ENCODE measurements at regions not wholly inside any gene's neighbourhood (a gene's known extent, or its start where the extent isn't known, plus 50 kb on each side); places are given as distances from the start of the nearest gene placed in this dataset.

DNA sequence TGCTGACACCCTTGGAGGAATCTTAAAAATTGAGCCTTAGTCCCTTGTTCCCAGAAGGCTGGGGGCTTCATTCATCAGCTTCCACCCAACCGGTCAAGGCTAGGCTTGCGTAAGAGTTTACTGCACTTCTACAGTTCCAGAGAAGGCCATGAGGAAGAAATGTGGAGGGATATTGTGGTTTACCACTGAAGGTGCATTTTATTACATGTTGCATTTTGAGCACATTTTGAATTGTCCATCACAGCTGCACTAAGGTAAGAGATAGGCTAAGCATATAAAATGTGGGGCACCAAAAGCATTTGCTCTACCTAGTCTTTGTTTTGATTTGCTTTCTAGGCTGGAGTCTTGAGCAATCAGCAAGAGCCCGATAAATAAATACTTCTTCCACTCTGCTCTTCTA lies 167.1 kb upstream of the PAPPA start:
- Mint-ChIP-seq H3K27ac (no peak overlapping the region), H3K4me3 (ENCODE audit: low read depth) (no peak overlapping the region), H3K36me3 (ENCODE audit: insufficient read depth) (no peaks in the 10 kb centered on the region), H3K27me3 (no peaks in the 10 kb centered on the region), H3K9me3 (ENCODE audit: low read depth) (no peaks in the 10 kb centered on the region), H3K4me1 (ENCODE audit: low read depth) (no peaks in the 10 kb centered on the region)
- TF ChIP-seq, protein P1, sequence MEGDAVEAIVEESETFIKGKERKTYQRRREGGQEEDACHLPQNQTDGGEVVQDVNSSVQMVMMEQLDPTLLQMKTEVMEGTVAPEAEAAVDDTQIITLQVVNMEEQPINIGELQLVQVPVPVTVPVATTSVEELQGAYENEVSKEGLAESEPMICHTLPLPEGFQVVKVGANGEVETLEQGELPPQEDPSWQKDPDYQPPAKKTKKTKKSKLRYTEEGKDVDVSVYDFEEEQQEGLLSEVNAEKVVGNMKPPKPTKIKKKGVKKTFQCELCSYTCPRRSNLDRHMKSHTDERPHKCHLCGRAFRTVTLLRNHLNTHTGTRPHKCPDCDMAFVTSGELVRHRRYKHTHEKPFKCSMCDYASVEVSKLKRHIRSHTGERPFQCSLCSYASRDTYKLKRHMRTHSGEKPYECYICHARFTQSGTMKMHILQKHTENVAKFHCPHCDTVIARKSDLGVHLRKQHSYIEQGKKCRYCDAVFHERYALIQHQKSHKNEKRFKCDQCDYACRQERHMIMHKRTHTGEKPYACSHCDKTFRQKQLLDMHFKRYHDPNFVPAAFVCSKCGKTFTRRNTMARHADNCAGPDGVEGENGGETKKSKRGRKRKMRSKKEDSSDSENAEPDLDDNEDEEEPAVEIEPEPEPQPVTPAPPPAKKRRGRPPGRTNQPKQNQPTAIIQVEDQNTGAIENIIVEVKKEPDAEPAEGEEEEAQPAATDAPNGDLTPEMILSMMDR (IDR thresholded peaks at IDR 0.05; ENCODE audit: unreplicated experiment) = no peak
- no peak for DNase-seq (ENCODE audit: low spot score, unreplicated experiment)

- Mint-ChIP-seq H3K4me3 (ENCODE audit: low read depth) (no peak overlapping the region), H3K27ac (no peak overlapping the region), H3K36me3 (ENCODE audit: insufficient read depth) (no peaks in the 10 kb centered on the region), H3K4me1 (ENCODE audit: low read depth) (no peaks in the 10 kb centered on the region), H3K27me3 (no peaks in the 10 kb centered on the region), H3K9me3 (ENCODE audit: low read depth) (no peaks in the 10 kb centered on the region)
- TF ChIP-seq, protein P1 (IDR thresholded peaks at IDR 0.05; ENCODE audit: unreplicated experiment) = no peak
- no peak for DNase-seq (ENCODE audit: low spot score, unreplicated experiment)
These were observed 164.9 kb upstream of the PAPPA start for GRCh38 chr9:115988701-115989100.

GRCh38 chr9:115989831-115990230 lies 163.8 kb upstream of the PAPPA start:
- Mint-ChIP-seq H3K4me1 (ENCODE audit: low read depth) (peaks cover 1% of the 10 kb centered on the region), H3K27me3 (no peaks in the 10 kb centered on the region), H3K9me3 (ENCODE audit: low read depth) (no peaks in the 10 kb centered on the region), H3K36me3 (ENCODE audit: insufficient read depth) (no peaks in the 10 kb centered on the region), H3K4me3 (ENCODE audit: low read depth) (no peak overlapping the region), H3K27ac (no peak overlapping the region)
- no peak for DNase-seq (ENCODE audit: low spot score, unreplicated experiment)
- TF ChIP-seq, protein P1 (IDR thresholded peaks at IDR 0.05; ENCODE audit: unreplicated experiment) = no peak

GRCh38 chr9:115992834-115993233 lies 160.8 kb upstream of the PAPPA start:
- no peaks in the 10 kb centered on the region for H3K27me3 Mint-ChIP-seq
- H3K36me3 Mint-ChIP-seq (ENCODE audit: insufficient read depth) = no peaks in the 10 kb centered on the region
- H3K4me1 Mint-ChIP-seq (ENCODE audit: low read depth) = peaks cover 1% of the 10 kb centered on the region
- no peak for DNase-seq (ENCODE audit: low spot score, unreplicated experiment)
- H3K27ac Mint-ChIP-seq = no peak overlapping the region
- H3K9me3 Mint-ChIP-seq (ENCODE audit: low read depth) = no peaks in the 10 kb centered on the region
- TF ChIP-seq, protein P1 (IDR thresholded peaks at IDR 0.05; ENCODE audit: unreplicated experiment) = no peak
- H3K4me3 Mint-ChIP-seq (ENCODE audit: low read depth) = no peak overlapping the region

- Mint-ChIP-seq H3K9me3 (ENCODE audit: low read depth) (peaks cover 3% of the 10 kb centered on the region), H3K4me3 (ENCODE audit: low read depth) (no peak overlapping the region), H3K36me3 (ENCODE audit: insufficient read depth) (no peaks in the 10 kb centered on the region), H3K27ac (no peak overlapping the region), H3K27me3 (no peaks in the 10 kb centered on the region), H3K4me1 (ENCODE audit: low read depth) (peaks cover 1% of the 10 kb centered on the region)
- no peak for DNase-seq (ENCODE audit: low spot score, unreplicated experiment)
- TF ChIP-seq, protein P1 (IDR thresholded peaks at IDR 0.05; ENCODE audit: unreplicated experiment) = no peak
These were observed 155.7 kb upstream of the PAPPA start for GRCh38 chr9:115997923-115998322.
